ENCODE measurements at regions not wholly inside any gene's neighbourhood (a gene's known extent, or its start where the extent isn't known, plus 50 kb on each side); places are given as distances from the start of the nearest gene placed in this dataset.
"Not testable (repeated sequence)": the region's sequence is repeated elsewhere in the genome, so short reads cannot be mapped to it uniquely, and the experiment has no call there.

DNA sequence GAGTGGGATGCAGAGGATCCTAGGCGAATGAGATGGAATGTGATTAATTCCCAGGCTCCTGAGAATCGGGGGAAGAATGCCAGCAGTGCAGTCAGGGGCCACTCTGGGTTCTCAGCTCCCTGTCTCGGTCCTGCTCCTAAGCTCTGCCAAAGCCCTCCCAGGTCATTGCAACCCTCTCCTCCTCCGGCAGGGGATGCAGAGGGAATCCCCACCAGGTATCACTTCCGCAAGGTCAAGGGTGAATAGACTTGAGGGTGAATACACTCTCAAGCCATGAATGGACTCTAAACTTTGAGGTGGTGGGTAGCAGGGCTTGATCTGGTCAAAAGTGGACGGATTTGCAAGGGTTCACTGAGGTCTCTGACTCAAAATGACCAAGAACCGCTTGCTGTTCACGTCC lies 139.3 kb upstream of the MXRA5 start:
- H3K27ac ChIP-seq = no peak overlapping the region
- H3K9me3 ChIP-seq (ENCODE audit: severe bottlenecking) = no peaks in the 10 kb centered on the region
- H3K27me3 ChIP-seq (ENCODE audit: insufficient read depth, low read depth, severe bottlenecking) = peaks cover 3% of the 10 kb centered on the region
- no peak overlapping the region for H3K4me3 ChIP-seq (ENCODE audit: low read depth, low read length)
- no peaks in the 10 kb centered on the region for H3K36me3 ChIP-seq
- no peak for DNase-seq
- TF ChIP-seq, protein P1, sequence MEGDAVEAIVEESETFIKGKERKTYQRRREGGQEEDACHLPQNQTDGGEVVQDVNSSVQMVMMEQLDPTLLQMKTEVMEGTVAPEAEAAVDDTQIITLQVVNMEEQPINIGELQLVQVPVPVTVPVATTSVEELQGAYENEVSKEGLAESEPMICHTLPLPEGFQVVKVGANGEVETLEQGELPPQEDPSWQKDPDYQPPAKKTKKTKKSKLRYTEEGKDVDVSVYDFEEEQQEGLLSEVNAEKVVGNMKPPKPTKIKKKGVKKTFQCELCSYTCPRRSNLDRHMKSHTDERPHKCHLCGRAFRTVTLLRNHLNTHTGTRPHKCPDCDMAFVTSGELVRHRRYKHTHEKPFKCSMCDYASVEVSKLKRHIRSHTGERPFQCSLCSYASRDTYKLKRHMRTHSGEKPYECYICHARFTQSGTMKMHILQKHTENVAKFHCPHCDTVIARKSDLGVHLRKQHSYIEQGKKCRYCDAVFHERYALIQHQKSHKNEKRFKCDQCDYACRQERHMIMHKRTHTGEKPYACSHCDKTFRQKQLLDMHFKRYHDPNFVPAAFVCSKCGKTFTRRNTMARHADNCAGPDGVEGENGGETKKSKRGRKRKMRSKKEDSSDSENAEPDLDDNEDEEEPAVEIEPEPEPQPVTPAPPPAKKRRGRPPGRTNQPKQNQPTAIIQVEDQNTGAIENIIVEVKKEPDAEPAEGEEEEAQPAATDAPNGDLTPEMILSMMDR (IDR thresholded peaks at IDR 0.05; ENCODE audit: low read depth, low read length) = no peak

DNA sequence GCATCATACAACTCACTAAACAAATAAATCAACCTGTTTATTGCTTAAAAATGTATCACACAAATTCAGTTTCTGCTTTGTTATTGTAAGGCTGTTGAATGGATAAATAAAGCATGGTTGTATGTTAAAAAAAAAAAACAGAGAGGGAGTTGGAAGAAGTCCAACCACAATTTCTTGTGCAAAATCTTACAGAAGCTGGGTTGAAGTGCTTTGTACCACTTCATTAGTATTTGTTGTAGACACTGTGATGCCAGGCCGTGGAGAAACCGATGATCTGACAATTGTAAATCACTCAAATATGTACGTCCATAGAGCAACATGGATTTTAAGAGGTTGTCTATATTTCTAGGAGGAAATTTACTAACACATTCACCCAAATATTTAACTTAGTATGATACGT lies 132.6 kb upstream of the MXRA5 start:
- TF ChIP-seq, protein P1 (IDR thresholded peaks at IDR 0.05; ENCODE audit: low read depth, low read length) = no peak
- no peak overlapping the region for H3K4me3 ChIP-seq (ENCODE audit: low read depth, low read length)
- no peak overlapping the region for H3K27ac ChIP-seq
- DNase-seq = no peak
- H3K36me3 ChIP-seq = no peaks in the 10 kb centered on the region
- H3K9me3 ChIP-seq (ENCODE audit: severe bottlenecking) = no peaks in the 10 kb centered on the region
- H3K27me3 ChIP-seq (ENCODE audit: insufficient read depth, low read depth, severe bottlenecking) = no peaks in the 10 kb centered on the region

DNA sequence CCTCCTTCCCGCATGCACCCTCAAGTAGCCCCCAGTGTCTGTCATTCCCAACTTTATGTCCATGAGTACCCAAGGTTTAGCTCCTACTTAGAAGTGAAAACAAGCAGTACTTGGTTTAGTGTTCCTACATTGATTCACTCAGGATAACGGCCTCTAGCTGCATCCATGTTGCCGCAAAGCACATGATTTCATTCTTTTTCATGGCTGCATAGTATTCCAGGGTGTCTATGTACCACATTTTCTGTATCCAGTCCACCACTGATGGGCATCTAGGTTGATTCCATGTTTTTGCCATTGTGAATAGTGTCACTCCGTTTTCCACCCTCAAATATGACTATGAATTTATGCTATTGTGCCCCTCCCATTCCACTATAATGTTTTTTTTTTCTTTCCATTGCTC lies 130.5 kb upstream of the MXRA5 start:
- H3K9me3 ChIP-seq (ENCODE audit: severe bottlenecking) = no peaks in the 10 kb centered on the region
- H3K4me3 ChIP-seq (ENCODE audit: low read depth, low read length) = no peak overlapping the region
- H3K27ac ChIP-seq = no peak overlapping the region
- no peaks in the 10 kb centered on the region for H3K36me3 ChIP-seq
- TF ChIP-seq, protein P1 (IDR thresholded peaks at IDR 0.05; ENCODE audit: low read depth, low read length) = no peak
- DNase-seq = no peak
- no peaks in the 10 kb centered on the region for H3K27me3 ChIP-seq (ENCODE audit: insufficient read depth, low read depth, severe bottlenecking)

DNA sequence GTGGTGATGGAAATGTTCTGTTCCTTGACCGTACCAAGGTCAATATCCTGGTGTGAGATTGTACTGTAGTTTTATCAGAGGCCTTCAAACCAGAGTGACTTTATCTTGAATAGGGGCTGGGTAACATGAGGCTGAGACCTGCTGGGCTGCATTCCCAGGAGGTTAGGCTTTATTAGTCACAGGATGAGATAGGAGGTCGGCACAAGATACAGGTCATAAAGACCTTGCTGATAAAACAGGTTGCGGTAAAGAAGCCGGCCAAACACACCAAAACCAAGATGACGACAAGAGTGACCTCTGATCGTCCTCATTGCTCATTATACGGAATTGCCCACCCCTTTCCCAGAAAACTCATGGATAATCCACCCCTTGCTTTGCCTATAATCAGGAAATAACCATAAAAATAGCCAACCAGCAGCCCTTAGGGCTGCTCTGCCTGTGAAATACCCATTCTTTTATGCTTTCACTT lies 123.8 kb upstream of the MXRA5 start:
- not testable (repeated sequence) for H3K4me3 ChIP-seq (ENCODE audit: low read depth, low read length); DNase-seq; H3K9me3 ChIP-seq (ENCODE audit: severe bottlenecking); H3K27me3 ChIP-seq (ENCODE audit: insufficient read depth, low read depth, severe bottlenecking); H3K27ac ChIP-seq; H3K36me3 ChIP-seq

DNA sequence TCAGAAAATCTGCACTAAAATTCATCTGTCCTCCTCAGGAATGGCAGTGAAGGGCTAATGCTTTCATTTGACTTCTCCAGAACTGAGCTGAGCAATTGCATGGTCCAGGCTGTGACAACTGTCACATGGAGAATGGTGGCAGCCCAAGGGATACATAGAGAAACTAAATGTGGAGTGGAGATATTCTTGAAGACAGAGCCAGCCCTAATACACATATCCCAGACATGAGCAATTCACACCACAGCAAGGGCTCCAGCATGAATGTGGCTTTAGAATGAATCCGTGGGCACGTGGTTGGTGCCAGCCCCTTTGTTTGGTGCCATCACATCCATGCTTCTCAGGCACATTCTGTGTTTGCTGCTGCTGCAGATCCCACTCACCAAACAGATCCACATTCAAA lies 121.6 kb upstream of the MXRA5 start:
- TF ChIP-seq, protein P1 (IDR thresholded peaks at IDR 0.05; ENCODE audit: low read depth, low read length) = no peak
- no peak overlapping the region for H3K27ac ChIP-seq
- no peaks in the 10 kb centered on the region for H3K36me3 ChIP-seq
- H3K27me3 ChIP-seq (ENCODE audit: insufficient read depth, low read depth, severe bottlenecking) = peaks cover 3% of the 10 kb centered on the region
- H3K9me3 ChIP-seq (ENCODE audit: severe bottlenecking) = no peaks in the 10 kb centered on the region
- DNase-seq = no peak
- H3K4me3 ChIP-seq (ENCODE audit: low read depth, low read length) = no peak overlapping the region

DNA sequence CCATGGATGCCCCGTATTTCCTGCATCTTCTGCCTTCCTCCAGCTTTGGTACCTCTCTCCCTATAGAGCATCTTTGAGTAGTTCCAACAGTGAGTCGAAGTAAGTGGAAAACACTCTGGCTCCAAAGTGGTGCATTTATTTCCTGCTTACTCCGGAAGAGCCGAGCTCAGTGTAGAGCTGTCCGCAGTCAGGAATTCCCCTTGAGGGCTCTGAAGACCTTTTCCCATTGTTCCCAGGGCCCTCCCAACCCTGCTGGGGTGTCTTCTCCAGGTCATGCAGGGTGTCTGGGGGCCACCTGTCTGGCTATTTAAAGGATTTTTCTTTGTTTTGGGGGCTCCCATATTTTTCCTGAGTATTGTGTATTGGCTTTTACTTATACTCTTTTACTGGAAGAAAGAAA lies 118.6 kb upstream of the MXRA5 start:
- Histone ChIP-seq H3K27me3 (ENCODE audit: insufficient read depth, low read depth, severe bottlenecking) (peaks cover 3% of the 10 kb centered on the region), H3K4me3 (ENCODE audit: low read depth, low read length) (no peak overlapping the region), H3K36me3 (no peaks in the 10 kb centered on the region), H3K27ac (no peak overlapping the region), H3K9me3 (ENCODE audit: severe bottlenecking) (no peaks in the 10 kb centered on the region)
- DNase-seq = no peak
- TF ChIP-seq, protein P1 (IDR thresholded peaks at IDR 0.05; ENCODE audit: low read depth, low read length) = no peak

All from WERI-Rb-1 (cell line).